DND-41 (cell line): ENCODE measurements at regions not wholly inside any gene's neighbourhood (a gene's known extent, or its start where the extent isn't known, plus 50 kb on each side); places are given as distances from the start of the nearest gene placed in this dataset.
"Not testable (repeated sequence)": the region's sequence is repeated elsewhere in the genome, so short reads cannot be mapped to it uniquely, and the experiment has no call there.

Experiments used
- CTCF ChIP-seq: IDR thresholded peaks from 2 replicates; pipeline ENCODE4 v1.5.1; 2012; ENCODE audit warnings: borderline replicate concordance, low read length, moderate library complexity, mild to moderate bottlenecking; ENCODE audit not compliant: poor library complexity, severe bottlenecking; ENCODE audit errors: extremely low read depth
- EZH2 ChIP-seq: IDR thresholded peaks from 3 replicates; pipeline ENCODE4 v1.6.1; 2012; ENCODE audit warnings: borderline replicate concordance, low read depth, mild to moderate bottlenecking, moderate library complexity, low read length, inconsistent platforms; ENCODE audit not compliant: severe bottlenecking

- TF ChIP-seq EZH2, CTCF: not testable (repeated sequence)
Measured at GRCh38 chr9:41033877-41034276, 94.6 kb downstream of the FOXD4L6 start.
